Tibial nerve (tissue), 4 donors: ENCODE measurements at regions not wholly inside any gene's neighbourhood (a gene's known extent, or its start where the extent isn't known, plus 50 kb on each side); places are given as distances from the start of the nearest gene placed in this dataset.

Experiments
- DNase-seq, 2 donors: peaks; one replicate each; pipeline ENCODE4 v3.0.0-alpha.2; 2019; ENCODE audit warnings: low spot score in 2 of 2
- H3K27ac ChIP-seq, 4 donors: fragments of 200-600 bp; sonication (generic) in 3 of 4; one replicate each; pipeline ENCODE4 v1.5.1; 2017 to 2019; ENCODE audit warnings: mild to moderate bottlenecking in 1 of 4
- H3K27me3 ChIP-seq, 2 donors: fragments of 200-600 bp; sonication (generic) in 1 of 2; one replicate each; pipeline versions ENCODE4 v1.5.1 to v1.6.0; 2017 to 2019
- H3K36me3 ChIP-seq, 3 donors: fragments of 200-600 bp; sonication (generic); one replicate each; pipeline ENCODE4 v1.5.1; 2018 to 2019
- H3K4me1 ChIP-seq, 4 donors: fragments of 200-600 bp; sonication (generic) in 3 of 4; one replicate each; pipeline ENCODE4 v1.5.1; 2017 to 2019
- H3K4me3 ChIP-seq, 4 donors: fragments of 200-600 bp; sonication (generic) in 3 of 4; one replicate each; pipeline ENCODE4 v1.5.1; 2017 to 2019; ENCODE audit warnings: mild to moderate bottlenecking in 1 of 4, moderate library complexity in 1 of 4
- H3K9me3 ChIP-seq, 4 donors: fragments of 200-600 bp; sonication (generic) in 3 of 4; one replicate each; pipeline ENCODE4 v1.5.1; 2017 to 2019
- EP300 ChIP-seq, 2 donors: sonication (generic); formaldehyde crosslinking; IDR thresholded peaks; one replicate each; pipeline ENCODE4 v1.6.1; 2017; ENCODE audit warnings: antibody characterized with exemption in 2 of 2, mild to moderate bottlenecking in 1 of 2
- POLR2A ChIP-seq, 2 donors: fragments of 450-650 bp; IDR thresholded peaks; one replicate each; pipeline ENCODE4 v1.6.1; 2017; ENCODE audit warnings: antibody characterized with exemption in 2 of 2, mild to moderate bottlenecking in 2 of 2, moderate library complexity in 2 of 2
- WGBS, 2 donors: methylation state at CpG; one replicate each; pipeline ENCODE4 v1.1.5; 2018; 5-methylcytosine and 5-hydroxymethylcytosine counted together
- TF ChIP-seq, protein P1 (sequence below), 5 experiments: fragments of 200-600 bp in 3 of 5; fragments of 450-650 bp in 2 of 5; sonication (generic) in 3 of 5; IDR thresholded peaks; one replicate each; pipeline ENCODE4 v1.5.1; 2016 to 2019; ENCODE audit warnings: antibody characterized with exemption in 5 of 5, mild to moderate bottlenecking in 3 of 5, moderate library complexity in 2 of 5

DNA sequence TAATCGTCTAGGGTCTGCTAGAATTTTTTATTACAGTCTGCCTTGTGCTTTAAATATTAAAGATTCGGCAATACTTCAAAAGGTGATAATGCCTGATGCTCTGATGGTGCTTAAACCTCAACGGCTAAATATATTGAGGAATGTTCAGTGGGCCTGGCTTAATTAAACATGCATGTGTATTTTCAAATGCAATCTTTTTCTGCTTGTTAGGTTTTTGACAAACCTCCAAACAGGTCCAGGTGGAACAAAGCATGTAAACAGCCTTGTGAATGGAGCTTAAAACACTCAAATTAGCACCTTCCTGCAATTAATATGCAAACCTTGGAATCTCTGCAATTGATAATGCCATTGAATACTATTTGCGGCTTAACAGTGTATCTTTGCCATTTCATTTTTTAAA is 334.9 kb downstream of the BARHL2 start:
- no peaks in the 10 kb centered on the region for H3K36me3 ChIP-seq
- H3K4me1 ChIP-seq, result peaks cover 0 to 7% (median 0%) of the 10 kb centered on the region in 4 donors
- no peak overlapping the region for H3K4me3 ChIP-seq
- TF ChIP-seq POLR2A (IDR thresholded peaks at IDR 0.05), result no peak
- TF ChIP-seq, protein P1, sequence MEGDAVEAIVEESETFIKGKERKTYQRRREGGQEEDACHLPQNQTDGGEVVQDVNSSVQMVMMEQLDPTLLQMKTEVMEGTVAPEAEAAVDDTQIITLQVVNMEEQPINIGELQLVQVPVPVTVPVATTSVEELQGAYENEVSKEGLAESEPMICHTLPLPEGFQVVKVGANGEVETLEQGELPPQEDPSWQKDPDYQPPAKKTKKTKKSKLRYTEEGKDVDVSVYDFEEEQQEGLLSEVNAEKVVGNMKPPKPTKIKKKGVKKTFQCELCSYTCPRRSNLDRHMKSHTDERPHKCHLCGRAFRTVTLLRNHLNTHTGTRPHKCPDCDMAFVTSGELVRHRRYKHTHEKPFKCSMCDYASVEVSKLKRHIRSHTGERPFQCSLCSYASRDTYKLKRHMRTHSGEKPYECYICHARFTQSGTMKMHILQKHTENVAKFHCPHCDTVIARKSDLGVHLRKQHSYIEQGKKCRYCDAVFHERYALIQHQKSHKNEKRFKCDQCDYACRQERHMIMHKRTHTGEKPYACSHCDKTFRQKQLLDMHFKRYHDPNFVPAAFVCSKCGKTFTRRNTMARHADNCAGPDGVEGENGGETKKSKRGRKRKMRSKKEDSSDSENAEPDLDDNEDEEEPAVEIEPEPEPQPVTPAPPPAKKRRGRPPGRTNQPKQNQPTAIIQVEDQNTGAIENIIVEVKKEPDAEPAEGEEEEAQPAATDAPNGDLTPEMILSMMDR (IDR thresholded peaks at IDR 0.05), result no peak
- TF ChIP-seq EP300 (IDR thresholded peaks at IDR 0.05), result no peak
- no peaks in the 10 kb centered on the region for H3K27me3 ChIP-seq
- no peaks in the 10 kb centered on the region for H3K9me3 ChIP-seq
- WGBS, 2 donors, result 85 to 86% methylated on average over 4 of the region's 4 CpGs
- DNase-seq, result no peak
- H3K27ac ChIP-seq, result no peak overlapping the region

DNA sequence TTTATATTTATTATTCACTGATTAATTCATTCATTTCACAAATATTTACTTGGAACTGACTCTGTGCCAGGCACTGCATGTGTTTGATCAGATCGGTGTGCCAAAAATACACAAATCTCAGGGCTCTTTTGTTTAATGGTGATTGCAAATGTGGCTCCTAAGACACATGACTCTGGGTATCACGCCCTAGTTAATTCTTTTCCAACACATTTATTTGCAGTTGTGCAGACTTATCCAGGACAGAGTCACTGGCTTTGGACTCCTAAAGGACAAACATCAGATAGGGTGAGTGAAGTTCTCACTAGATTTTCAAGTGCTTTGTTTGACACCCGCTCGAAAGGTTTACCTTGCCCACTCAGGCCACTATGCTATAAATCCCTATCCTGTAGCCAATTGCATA is 335.5 kb downstream of the BARHL2 start:
- TF ChIP-seq, protein P1 (IDR thresholded peaks at IDR 0.05), result no peak
- no peak for TF ChIP-seq EP300 (IDR thresholded peaks at IDR 0.05)
- TF ChIP-seq POLR2A (IDR thresholded peaks at IDR 0.05), result no peak
- 86 to 87% methylated on average over 4 of the region's 4 CpGs for WGBS, 2 donors
- peaks cover 0 to 2% (median 0%) of the 10 kb centered on the region in 4 donors for H3K4me1 ChIP-seq
- no peaks in the 10 kb centered on the region for H3K27me3 ChIP-seq
- H3K4me3 ChIP-seq, result no peak overlapping the region
- no peaks in the 10 kb centered on the region for H3K36me3 ChIP-seq
- no peak for DNase-seq
- H3K9me3 ChIP-seq, result no peaks in the 10 kb centered on the region
- H3K27ac ChIP-seq, result no peak overlapping the region

DNA sequence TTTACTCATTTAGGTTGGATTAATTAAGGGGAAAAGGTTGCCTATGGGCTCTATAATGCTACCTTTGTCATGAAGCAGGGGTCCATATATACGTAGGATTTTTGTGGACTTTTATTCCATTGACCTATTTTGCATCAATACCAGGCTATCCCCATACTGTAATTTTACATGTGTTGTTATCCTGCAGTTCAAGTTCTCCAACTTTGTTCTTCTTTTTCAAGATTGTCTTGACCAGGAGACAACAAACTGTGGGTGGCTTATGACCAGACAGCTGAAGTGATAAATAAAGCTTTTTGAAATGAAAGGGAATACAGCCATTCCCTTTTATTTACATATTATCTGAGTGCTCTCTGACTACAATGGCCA is 345.7 kb downstream of the BARHL2 start:
- no peak for DNase-seq
- Histone ChIP-seq H3K36me3 (no peaks in the 10 kb centered on the region), H3K4me1 (no peaks in the 10 kb centered on the region), H3K4me3 (no peak overlapping the region), H3K27me3 (no peaks in the 10 kb centered on the region), H3K27ac (no peak overlapping the region), H3K9me3 (no peaks in the 10 kb centered on the region)
- TF ChIP-seq, protein P1 (IDR thresholded peaks at IDR 0.05), result no peak
- TF ChIP-seq POLR2A (IDR thresholded peaks at IDR 0.05) (no peak), EP300 (IDR thresholded peaks at IDR 0.05) (no peak)
- WGBS, 2 donors, result 64 to 83% methylated on average over 1 of the region's 1 CpG

DNA sequence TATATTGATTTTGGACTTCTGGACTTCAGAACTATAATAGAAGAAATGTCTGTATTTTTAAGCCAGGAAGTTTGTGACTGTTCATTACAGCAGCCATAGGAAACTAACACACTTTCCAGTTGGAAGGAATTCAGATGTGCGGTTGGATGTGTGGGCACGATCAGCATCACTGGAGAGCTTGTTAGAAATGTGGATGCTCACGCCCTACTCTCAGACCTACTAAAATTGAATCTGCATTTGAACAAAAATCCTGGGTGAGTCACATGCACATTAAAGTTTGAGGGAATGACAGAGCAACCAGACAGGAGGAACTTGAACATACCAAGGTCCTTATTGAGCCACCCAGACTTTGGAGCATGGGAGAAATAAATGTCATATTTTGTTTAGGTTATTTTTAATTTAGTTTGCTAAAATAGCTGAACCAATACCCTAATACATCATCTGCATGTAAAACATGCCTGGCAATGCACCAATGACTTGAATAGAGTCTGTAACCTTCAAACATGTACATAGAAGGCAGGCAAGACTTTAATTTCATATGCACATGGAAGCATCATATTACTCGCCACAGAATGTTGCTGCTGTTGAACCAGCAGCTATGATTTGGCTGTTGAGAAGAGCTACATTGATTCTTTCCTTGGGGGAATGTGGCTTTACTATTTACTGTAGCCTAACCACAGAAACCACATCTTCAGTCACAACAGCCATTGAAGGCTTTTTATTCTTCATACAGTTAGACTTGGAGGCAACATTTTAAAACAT is 346.2 kb downstream of the BARHL2 start:
- no peaks in the 10 kb centered on the region for H3K4me1 ChIP-seq
- H3K27me3 ChIP-seq, result no peaks in the 10 kb centered on the region
- no peaks in the 10 kb centered on the region for H3K9me3 ChIP-seq
- 73 to 83% methylated on average over 4 of the region's 4 CpGs for WGBS, 2 donors
- H3K36me3 ChIP-seq, result no peaks in the 10 kb centered on the region
- TF ChIP-seq EP300 (IDR thresholded peaks at IDR 0.05) (no peak), POLR2A (IDR thresholded peaks at IDR 0.05) (no peak)
- TF ChIP-seq, protein P1 (IDR thresholded peaks at IDR 0.05), result no peak
- no peak overlapping the region for H3K4me3 ChIP-seq
- H3K27ac ChIP-seq, result no peak overlapping the region
- no peak for DNase-seq

DNA sequence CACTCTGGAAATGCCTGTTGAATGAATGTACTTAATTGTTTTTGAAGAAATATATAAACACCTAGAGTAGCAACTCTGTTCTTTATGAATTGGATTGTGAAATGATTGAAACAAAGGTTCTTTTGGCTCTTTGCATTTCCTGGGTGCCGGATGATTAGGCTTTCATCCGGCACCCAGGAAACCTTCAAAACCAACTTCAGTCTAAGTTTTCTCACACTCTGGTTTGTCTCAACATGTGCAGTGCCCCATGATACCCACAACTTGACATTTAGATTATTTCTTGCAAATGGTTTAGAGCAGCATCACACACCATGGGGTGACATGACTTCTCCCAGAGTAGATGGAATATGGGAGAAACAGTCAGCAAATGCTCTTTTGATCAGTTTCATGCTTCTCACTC is 354.9 kb downstream of the BARHL2 start:
- WGBS, 2 donors, result 87 to 95% methylated on average over 2 of the region's 2 CpGs
- DNase-seq, result no peak
- TF ChIP-seq POLR2A (IDR thresholded peaks at IDR 0.05) (no peak), EP300 (IDR thresholded peaks at IDR 0.05) (no peak)
- TF ChIP-seq, protein P1 (IDR thresholded peaks at IDR 0.05), result no peak
- Histone ChIP-seq H3K4me1 (no peaks in the 10 kb centered on the region), H3K27ac (no peak overlapping the region), H3K27me3 (no peaks in the 10 kb centered on the region), H3K4me3 (no peak overlapping the region), H3K9me3 (no peaks in the 10 kb centered on the region), H3K36me3 (no peaks in the 10 kb centered on the region)
